Gastrocnemius medialis (tissue), 4 donors: ENCODE measurements at regions not wholly inside any gene's neighbourhood (a gene's known extent, or its start where the extent isn't known, plus 50 kb on each side); places are given as distances from the start of the nearest gene placed in this dataset.

Source experiments
- ATAC-seq, 2 donors: fragments of 150-250 bp; one replicate each; pipeline ENCODE4 v1.9.1; 2016
- DNase-seq, 2 donors: peaks; one replicate each; pipeline ENCODE4 v3.0.0-alpha.2; 2019
- H3K27ac ChIP-seq, 4 donors: fragments of 200-600 bp; sonication (generic); 1 replicate in 1 of 4; 2 replicates in 3 of 4; pipeline ENCODE4 v1.5.1; 2016 to 2018; ENCODE audit warnings: mild to moderate bottlenecking in 2 of 4, moderate library complexity in 1 of 4
- H3K27me3 ChIP-seq, 3 donors: fragments of 200-600 bp; sonication (generic) in 2 of 3; 1 replicate in 1 of 3; 2 replicates in 2 of 3; pipeline versions ENCODE4 v1.5.1 to v1.6.0; 2016 to 2019; ENCODE audit warnings: mild to moderate bottlenecking in 1 of 3, moderate library complexity in 1 of 3
- H3K36me3 ChIP-seq, 2 donors: fragments of 200-600 bp; sonication (generic) in 1 of 2; one replicate each; pipeline ENCODE4 v1.5.1; 2017 to 2018
- H3K4me1 ChIP-seq, 2 donors: fragments of 200-600 bp; sonication (generic) in 1 of 2; one replicate each; pipeline ENCODE4 v1.5.1; 2016 to 2017; ENCODE audit warnings: mild to moderate bottlenecking in 2 of 2
- H3K4me3 ChIP-seq, 4 donors: fragments of 200-600 bp; sonication (generic) in 3 of 4; 1 replicate in 1 of 4; 2 replicates in 3 of 4; pipeline ENCODE4 v1.5.1; 2016 to 2019; ENCODE audit warnings: mild to moderate bottlenecking in 2 of 4
- H3K9me3 ChIP-seq, 3 donors: fragments of 200-600 bp; sonication (generic) in 2 of 3; 1 replicate in 1 of 3; 2 replicates in 2 of 3; pipeline ENCODE4 v1.5.1; 2016 to 2019
- CTCF ChIP-seq, 5 experiments: fragments of 450-650 bp in 3 of 5; fragments of 200-600 bp in 2 of 5; sonication (generic) in 2 of 5; IDR thresholded peaks in 4 of 5; conservative IDR thresholded peaks in 1 of 5; 1 replicate in 4 of 5; 2 replicates in 1 of 5; pipeline ENCODE4 v1.5.1; 2016 to 2019; ENCODE audit warnings: antibody characterized with exemption in 5 of 5, mild to moderate bottlenecking in 3 of 5, moderate library complexity in 3 of 5
- POLR2A ChIP-seq, 2 donors: fragments of 450-650 bp; IDR thresholded peaks; one replicate each; pipeline ENCODE4 v1.6.1; 2017; ENCODE audit warnings: antibody characterized with exemption in 2 of 2, mild to moderate bottlenecking in 2 of 2, moderate library complexity in 2 of 2
- in situ Hi-C, 4 donors: fragments of 200-750 bp; cut with MboI; loops; one replicate each; pipeline versions ENCODE4 v1.15.0 to v1.8.0; 2017; ENCODE audit warnings: low sequenced_read_pairs in 4 of 4
- intact Hi-C: fragments of 100-400 bp; cut with DNase I; formaldehyde crosslinking; loops from one replicate; pipeline ENCODE4 v1.15.1; 2023; ENCODE audit warnings: low total_unique reads

GRCh38 chr17:73711916-73712315, 67.7 kb upstream of the SDK2 start:
- Histone ChIP-seq H3K27me3 (peaks cover 0 to 21% (median 0%) of the 10 kb centered on the region in 3 donors), H3K9me3 (no peaks in the 10 kb centered on the region), H3K4me3 (no peak overlapping the region), H3K27ac (no peak overlapping the region), H3K4me1 (no peaks in the 10 kb centered on the region), H3K36me3 (no peaks in the 10 kb centered on the region)
- TF ChIP-seq POLR2A (IDR thresholded peaks at IDR 0.05) (no peak), CTCF (IDR thresholded peaks at IDR 0.05 in 4 of 5, conservative IDR thresholded peaks at IDR 0.05 in 1 of 5) (no peak)
- no peak for DNase-seq
- in situ Hi-C loops (loop anchor here in 1 of 4 donors (10.0 kb wide), 1 partner anchor 277 kb away; no protein-coding TSS in a partner anchor), intact Hi-C loops (no loop called here)
- ATAC-seq = no peak

GRCh38 chr17:73713136-73713535, 68.9 kb upstream of the SDK2 start:
- Histone ChIP-seq H3K4me1 (no peaks in the 10 kb centered on the region), H3K4me3 (no peak overlapping the region), H3K9me3 (no peaks in the 10 kb centered on the region), H3K36me3 (no peaks in the 10 kb centered on the region), H3K27ac (no peak overlapping the region), H3K27me3 (peaks cover 0 to 22% (median 0%) of the 10 kb centered on the region in 3 donors)
- intact Hi-C loops (no loop called here), in situ Hi-C loops (loop anchor here in 1 of 4 donors (10.0 kb wide), 1 partner anchor 278 kb away; no protein-coding TSS in a partner anchor)
- TF ChIP-seq POLR2A (IDR thresholded peaks at IDR 0.05) (no peak), CTCF (IDR thresholded peaks at IDR 0.05 in 4 of 5, conservative IDR thresholded peaks at IDR 0.05 in 1 of 5) (no peak)
- no peak for ATAC-seq
- DNase-seq = no peak

- Histone ChIP-seq H3K9me3 (no peaks in the 10 kb centered on the region), H3K36me3 (no peaks in the 10 kb centered on the region), H3K27me3 (peaks cover 0 to 26% (median 4%) of the 10 kb centered on the region in 3 donors), H3K4me3 (no peak overlapping the region), H3K4me1 (no peaks in the 10 kb centered on the region), H3K27ac (no peak overlapping the region)
- intact Hi-C loops (no loop called here), in situ Hi-C loops (loop anchor here in 1 of 4 donors (10.0 kb wide), 1 partner anchor 281 kb away; no protein-coding TSS in a partner anchor)
- no peak for ATAC-seq
- TF ChIP-seq POLR2A (IDR thresholded peaks at IDR 0.05) = no peak
- TF ChIP-seq CTCF (IDR thresholded peaks at IDR 0.05 in 4 of 5, conservative IDR thresholded peaks at IDR 0.05 in 1 of 5) = no peak
- no peak for DNase-seq
These were observed 71.5 kb upstream of the SDK2 start for GRCh38 chr17:73715769-73716168.

GRCh38 chr17:73717690-73718089, 73.4 kb upstream of the SDK2 start:
- intact Hi-C loops = no loop called here
- H3K27ac ChIP-seq = no peak overlapping the region

More at GRCh38 chr17:73717690-73718089, 73.4 kb upstream of the SDK2 start:
- ATAC-seq (no peak), DNase-seq (no peak)
- Histone ChIP-seq H3K36me3 (no peaks in the 10 kb centered on the region), H3K27me3 (peaks cover 0 to 26% (median 4%) of the 10 kb centered on the region in 3 donors), H3K9me3 (no peaks in the 10 kb centered on the region), H3K4me3 (no peak overlapping the region), H3K4me1 (no peaks in the 10 kb centered on the region)
- TF ChIP-seq CTCF (IDR thresholded peaks at IDR 0.05 in 4 of 5, conservative IDR thresholded peaks at IDR 0.05 in 1 of 5) (no peak), POLR2A (IDR thresholded peaks at IDR 0.05) (no peak)
- in situ Hi-C loops = loop anchor here in 1 of 4 donors (10.0 kb wide), 1 partner anchor 283 kb away; no protein-coding TSS in a partner anchor
